ENCODE measurements at regions not wholly inside any gene's neighbourhood (a gene's known extent, or its start where the extent isn't known, plus 50 kb on each side); places are given as distances from the start of the nearest gene placed in this dataset.

DNA sequence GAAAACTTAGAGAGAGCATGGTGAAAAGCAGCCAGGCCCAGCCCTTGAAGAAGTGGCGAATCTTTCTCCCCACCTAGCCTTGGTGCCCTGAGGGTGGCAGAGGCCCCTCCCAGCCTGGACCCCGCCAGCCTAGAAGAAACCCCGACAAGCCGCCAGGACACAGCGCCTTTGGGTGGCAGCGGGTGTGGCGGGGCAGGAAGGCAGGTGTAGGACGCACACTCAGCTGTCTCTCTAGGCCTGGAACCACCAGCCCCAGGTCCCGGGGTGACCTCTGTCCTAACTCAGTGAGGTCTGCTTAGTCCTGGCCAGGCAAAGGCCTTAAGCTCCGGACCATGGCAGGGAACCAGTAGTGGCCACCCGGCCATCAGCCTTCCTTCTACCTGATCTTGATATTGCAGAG is 178.3 kb downstream of the BARX1 start (continued):
- TF ChIP-seq, protein P1, sequence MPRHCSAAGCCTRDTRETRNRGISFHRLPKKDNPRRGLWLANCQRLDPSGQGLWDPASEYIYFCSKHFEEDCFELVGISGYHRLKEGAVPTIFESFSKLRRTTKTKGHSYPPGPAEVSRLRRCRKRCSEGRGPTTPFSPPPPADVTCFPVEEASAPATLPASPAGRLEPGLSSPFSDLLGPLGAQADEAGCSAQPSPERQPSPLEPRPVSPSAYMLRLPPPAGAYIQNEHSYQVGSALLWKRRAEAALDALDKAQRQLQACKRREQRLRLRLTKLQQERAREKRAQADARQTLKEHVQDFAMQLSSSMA (CRISPR knock-in tag; IDR thresholded peaks at IDR 0.05) = no peak
- no peak for TF ChIP-seq ZNF695 (CRISPR knock-in tag; IDR thresholded peaks at IDR 0.05)

DNA sequence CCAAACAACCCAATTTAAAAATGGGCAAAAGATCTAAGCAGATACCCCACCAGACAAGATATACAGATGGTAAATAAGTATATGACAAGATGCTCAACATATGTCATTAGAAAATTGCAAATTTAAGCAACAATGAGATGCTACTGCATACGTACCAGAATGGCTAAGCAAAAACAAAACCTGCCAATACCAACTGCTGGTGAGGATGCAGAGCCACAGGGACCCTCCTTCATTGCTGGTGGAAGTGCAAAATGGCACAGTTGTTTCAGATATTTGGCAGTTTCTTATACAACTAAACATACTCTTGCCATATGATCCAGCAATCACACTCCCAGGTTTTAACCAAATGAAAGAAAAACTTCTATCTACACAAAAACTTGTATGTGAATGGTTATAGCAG is 178.9 kb downstream of the BARX1 start:
- ChIA-PET POLR2A (interaction anchor here (0.6 kb wide), 1 partner anchor 190 kb away, joined by 3 read pairs; no protein-coding TSS in a partner anchor), CTCF (ENCODE audit: low intra/inter-chr PET ratio) (no interaction called here)
- in situ Hi-C loops (cut with MboI) (no loop called here), intact Hi-C loops (cut with micrococcal nuclease) (no loop called here)
- no peak for FAIRE-seq
- no peaks in the 10 kb centered on the region for H3K9me1 ChIP-seq (ENCODE audit: control insufficient read depth, insufficient read depth, low read length)
- no peak overlapping the region for H3K27ac ChIP-seq (ENCODE audit: extremely low read depth, low read depth, low read length)
- 0% methylated on average over 1 of the region's 1 CpG for WGBS (ENCODE audit: insufficient coverage, low coverage, missing lambda C conversion rate)
- no peak overlapping the region for H3K4me3 ChIP-seq
- no peak overlapping the region for H2AFZ ChIP-seq (ENCODE audit: low read depth, low read length)
- no peak overlapping the region for H3K9ac ChIP-seq (ENCODE audit: insufficient read depth in 1 of 2, low read depth in 2 of 2, low read length in 2 of 2)
- H3K4me2 ChIP-seq (ENCODE audit: insufficient read depth, low read length) = no peak overlapping the region
- H3K79me2 ChIP-seq (ENCODE audit: control insufficient read depth, insufficient read depth, low read length) = no peaks in the 10 kb centered on the region
- H3K36me3 ChIP-seq (ENCODE audit: control insufficient read depth, insufficient read depth, low read length) = no peaks in the 10 kb centered on the region
- DNase-seq (ENCODE audit: extremely low read depth in 1 of 4, low spot score in 3 of 4) = no peak
- no peak for ATAC-seq
- H3K9me3 ChIP-seq (replicated peaks; ENCODE audit: control insufficient read depth, insufficient read depth, low read depth, low read length) = no peaks in the 10 kb centered on the region
- no TSS peak for BruUV-seq (replicated peaks)
- H4K20me1 ChIP-seq (replicated peaks; ENCODE audit: control insufficient read depth, insufficient read depth, low read length) = no peaks in the 10 kb centered on the region
- peaks cover 6 to 11% of the 10 kb centered on the region in 2 experiments; a peak in 4 of 5 replicates for H3K27me3 ChIP-seq (ENCODE audit: control insufficient read depth in 2 of 2, insufficient read depth in 2 of 2, low read length in 2 of 2)
- H3K4me1 ChIP-seq (replicated peaks in 1 of 2; ENCODE audit: control insufficient read depth in 2 of 2, insufficient read depth in 2 of 2, low read length in 2 of 2) = peaks cover 0 to 4% of the 10 kb centered on the region in 2 experiments; a peak in 1 of 5 replicates
- TF ChIP-seq, protein P2, sequence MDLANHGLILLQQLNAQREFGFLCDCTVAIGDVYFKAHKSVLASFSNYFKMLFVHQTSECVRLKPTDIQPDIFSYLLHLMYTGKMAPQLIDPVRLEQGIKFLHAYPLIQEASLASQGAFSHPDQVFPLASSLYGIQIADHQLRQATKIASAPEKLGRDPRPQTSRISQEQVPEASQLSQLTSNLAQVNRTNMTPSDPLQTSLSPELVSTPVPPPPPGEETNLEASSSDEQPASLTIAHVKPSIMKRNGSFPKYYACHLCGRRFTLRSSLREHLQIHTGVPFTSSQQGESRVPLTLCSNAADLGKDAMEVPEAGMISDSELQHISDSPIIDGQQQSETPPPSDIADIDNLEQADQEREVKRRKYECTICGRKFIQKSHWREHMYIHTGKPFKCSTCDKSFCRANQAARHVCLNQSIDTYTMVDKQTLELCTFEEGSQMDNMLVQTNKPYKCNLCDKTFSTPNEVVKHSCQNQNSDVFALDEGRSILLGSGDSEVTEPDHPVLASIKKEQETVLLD (IDR thresholded peaks at IDR 0.05) = no peak
- TF ChIP-seq, protein P3, sequence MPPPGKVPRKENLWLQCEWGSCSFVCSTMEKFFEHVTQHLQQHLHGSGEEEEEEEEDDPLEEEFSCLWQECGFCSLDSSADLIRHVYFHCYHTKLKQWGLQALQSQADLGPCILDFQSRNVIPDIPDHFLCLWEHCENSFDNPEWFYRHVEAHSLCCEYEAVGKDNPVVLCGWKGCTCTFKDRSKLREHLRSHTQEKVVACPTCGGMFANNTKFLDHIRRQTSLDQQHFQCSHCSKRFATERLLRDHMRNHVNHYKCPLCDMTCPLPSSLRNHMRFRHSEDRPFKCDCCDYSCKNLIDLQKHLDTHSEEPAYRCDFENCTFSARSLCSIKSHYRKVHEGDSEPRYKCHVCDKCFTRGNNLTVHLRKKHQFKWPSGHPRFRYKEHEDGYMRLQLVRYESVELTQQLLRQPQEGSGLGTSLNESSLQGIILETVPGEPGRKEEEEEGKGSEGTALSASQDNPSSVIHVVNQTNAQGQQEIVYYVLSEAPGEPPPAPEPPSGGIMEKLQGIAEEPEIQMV (tag; conservative IDR thresholded peaks at IDR 0.05; ENCODE audit: low read depth) = no peak
- TF ChIP-seq NFRKB (IDR thresholded peaks at IDR 0.05; ENCODE audit: low read depth) (no peak), ZNF197 (CRISPR knock-in tag; IDR thresholded peaks at IDR 0.05; ENCODE audit: low read depth) (no peak), NUFIP1 (IDR thresholded peaks at IDR 0.05; ENCODE audit: partially characterized antibody) (no peak), ZFX (CRISPR knock-in tag; IDR thresholded peaks at IDR 0.05) (no peak), GTF2E2 (tag; IDR thresholded peaks at IDR 0.05) (no peak), BRD4 (IDR thresholded peaks at IDR 0.05) (no peak), ARID2 (IDR thresholded peaks at IDR 0.05) (no peak), RBFOX2 (IDR thresholded peaks at IDR 0.05; ENCODE audit: low read depth, low read length) (no peak), XRCC4 (IDR thresholded peaks at IDR 0.05; ENCODE audit: extremely low read depth, insufficient read depth, insufficient read length) (no peak)
- TF ChIP-seq, protein P4, sequence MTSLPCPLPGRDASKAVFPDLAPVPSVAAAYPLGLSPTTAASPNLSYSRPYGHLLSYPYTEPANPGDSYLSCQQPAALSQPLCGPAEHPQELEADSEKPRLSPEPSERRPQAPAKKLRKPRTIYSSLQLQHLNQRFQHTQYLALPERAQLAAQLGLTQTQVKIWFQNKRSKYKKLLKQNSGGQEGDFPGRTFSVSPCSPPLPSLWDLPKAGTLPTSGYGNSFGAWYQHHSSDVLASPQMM (CRISPR knock-in tag; IDR thresholded peaks at IDR 0.05) = no peak
- TF ChIP-seq, protein P5, sequence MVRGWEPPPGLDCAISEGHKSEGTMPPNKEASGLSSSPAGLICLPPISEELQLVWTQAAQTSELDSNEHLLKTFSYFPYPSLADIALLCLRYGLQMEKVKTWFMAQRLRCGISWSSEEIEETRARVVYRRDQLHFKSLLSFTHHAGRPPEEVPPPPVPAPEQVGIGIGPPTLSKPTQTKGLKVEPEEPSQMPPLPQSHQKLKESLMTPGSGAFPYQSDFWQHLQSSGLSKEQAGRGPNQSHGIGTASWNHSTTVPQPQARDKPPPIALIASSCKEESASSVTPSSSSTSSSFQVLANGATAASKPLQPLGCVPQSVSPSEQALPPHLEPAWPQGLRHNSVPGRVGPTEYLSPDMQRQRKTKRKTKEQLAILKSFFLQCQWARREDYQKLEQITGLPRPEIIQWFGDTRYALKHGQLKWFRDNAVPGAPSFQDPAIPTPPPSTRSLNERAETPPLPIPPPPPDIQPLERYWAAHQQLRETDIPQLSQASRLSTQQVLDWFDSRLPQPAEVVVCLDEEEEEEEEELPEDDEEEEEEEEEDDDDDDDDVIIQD (CRISPR knock-in tag; IDR thresholded peaks at IDR 0.05) = no peak
- TF ChIP-seq, protein P6, sequence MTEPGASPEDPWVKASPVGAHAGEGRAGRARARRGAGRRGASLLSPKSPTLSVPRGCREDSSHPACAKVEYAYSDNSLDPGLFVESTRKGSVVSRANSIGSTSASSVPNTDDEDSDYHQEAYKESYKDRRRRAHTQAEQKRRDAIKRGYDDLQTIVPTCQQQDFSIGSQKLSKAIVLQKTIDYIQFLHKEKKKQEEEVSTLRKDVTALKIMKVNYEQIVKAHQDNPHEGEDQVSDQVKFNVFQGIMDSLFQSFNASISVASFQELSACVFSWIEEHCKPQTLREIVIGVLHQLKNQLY (CRISPR knock-in tag; conservative IDR thresholded peaks at IDR 0.05) = no peak
